ENCODE measurements at regions not wholly inside any gene's neighbourhood (a gene's known extent, or its start where the extent isn't known, plus 50 kb on each side); places are given as distances from the start of the nearest gene placed in this dataset.

DNA sequence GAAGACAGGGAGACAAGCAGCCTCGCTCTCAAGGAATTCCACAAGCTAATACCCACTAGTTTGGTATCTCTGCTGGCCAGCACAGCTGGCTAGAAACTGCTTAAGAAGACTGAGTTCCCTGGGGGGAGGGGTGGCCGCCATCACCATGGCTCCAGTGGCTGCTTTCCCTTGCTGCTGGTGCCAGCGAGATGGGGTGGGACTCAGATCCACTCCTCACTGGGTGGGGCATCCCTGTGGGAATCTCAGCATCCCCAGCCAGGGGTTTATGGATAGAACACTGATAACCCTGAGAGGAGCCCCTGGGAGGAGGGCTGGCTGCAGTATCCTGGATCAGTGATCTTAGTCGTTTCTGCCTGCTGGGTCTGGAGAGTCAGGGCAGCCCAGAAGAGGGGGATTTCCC lies 170.6 kb upstream of the MDGA2 start:
- Histone ChIP-seq H3K9ac (ENCODE audit: insufficient read depth, low read length, poor library complexity, severe bottlenecking) (no peak overlapping the region), H4K20me1 (ENCODE audit: insufficient read depth, low read length) (no peaks in the 10 kb centered on the region), H2AFZ (ENCODE audit: insufficient read depth, low read depth, low read length, poor library complexity, severe bottlenecking) (no peak overlapping the region), H3K27ac (ENCODE audit: low read depth in 1 of 2, low read length in 2 of 2) (no peak overlapping the region), H3K36me3 (replicated peaks in 1 of 2; ENCODE audit: control insufficient read depth in 1 of 2, insufficient read depth in 2 of 2, low read length in 2 of 2) (no peaks in the 10 kb centered on the region), H3K4me3 (replicated peaks in 1 of 3; ENCODE audit: low read depth in 2 of 3, low read length in 3 of 3) (no peak overlapping the region), H3K27me3 (ENCODE audit: control insufficient read depth in 2 of 2, insufficient read depth in 2 of 2, low read length in 2 of 2) (no peaks in the 10 kb centered on the region), H3K4me1 (ENCODE audit: control insufficient read depth in 1 of 2, insufficient read depth in 2 of 2, low read length in 2 of 2) (no peaks in the 10 kb centered on the region), H3K9me3 (replicated peaks in 1 of 2; ENCODE audit: control insufficient read depth in 1 of 2, insufficient read depth in 1 of 2, low read length in 2 of 2) (peaks cover 7 to 12% of the 10 kb centered on the region in 2 donors), H3K4me2 (replicated peaks; ENCODE audit: extremely low read depth, low read length, poor library complexity, severe bottlenecking) (no peak overlapping the region), H3K79me2 (ENCODE audit: insufficient read depth, low read length) (no peaks in the 10 kb centered on the region)
- Mint-ChIP-seq H3K27ac (no peak overlapping the region), H3K4me3 (no peak overlapping the region), H3K9me3 (peaks cover 2 to 20% (median 8%) of the 10 kb centered on the region in 7 donors), H3K27me3 (ENCODE audit: low read depth in 3 of 3) (no peaks in the 10 kb centered on the region), H3K36me3 (no peaks in the 10 kb centered on the region), H3K4me1 (no peaks in the 10 kb centered on the region)
- intact Hi-C loops (cut with micrococcal nuclease): no loop called here
- DNase-seq: no peak
- TF ChIP-seq, protein P1, sequence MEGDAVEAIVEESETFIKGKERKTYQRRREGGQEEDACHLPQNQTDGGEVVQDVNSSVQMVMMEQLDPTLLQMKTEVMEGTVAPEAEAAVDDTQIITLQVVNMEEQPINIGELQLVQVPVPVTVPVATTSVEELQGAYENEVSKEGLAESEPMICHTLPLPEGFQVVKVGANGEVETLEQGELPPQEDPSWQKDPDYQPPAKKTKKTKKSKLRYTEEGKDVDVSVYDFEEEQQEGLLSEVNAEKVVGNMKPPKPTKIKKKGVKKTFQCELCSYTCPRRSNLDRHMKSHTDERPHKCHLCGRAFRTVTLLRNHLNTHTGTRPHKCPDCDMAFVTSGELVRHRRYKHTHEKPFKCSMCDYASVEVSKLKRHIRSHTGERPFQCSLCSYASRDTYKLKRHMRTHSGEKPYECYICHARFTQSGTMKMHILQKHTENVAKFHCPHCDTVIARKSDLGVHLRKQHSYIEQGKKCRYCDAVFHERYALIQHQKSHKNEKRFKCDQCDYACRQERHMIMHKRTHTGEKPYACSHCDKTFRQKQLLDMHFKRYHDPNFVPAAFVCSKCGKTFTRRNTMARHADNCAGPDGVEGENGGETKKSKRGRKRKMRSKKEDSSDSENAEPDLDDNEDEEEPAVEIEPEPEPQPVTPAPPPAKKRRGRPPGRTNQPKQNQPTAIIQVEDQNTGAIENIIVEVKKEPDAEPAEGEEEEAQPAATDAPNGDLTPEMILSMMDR (IDR thresholded peaks at IDR 0.05): no peak
- 89% methylated on average over 3 of the region's 4 CpGs for WGBS (ENCODE audit: insufficient coverage)

DNA sequence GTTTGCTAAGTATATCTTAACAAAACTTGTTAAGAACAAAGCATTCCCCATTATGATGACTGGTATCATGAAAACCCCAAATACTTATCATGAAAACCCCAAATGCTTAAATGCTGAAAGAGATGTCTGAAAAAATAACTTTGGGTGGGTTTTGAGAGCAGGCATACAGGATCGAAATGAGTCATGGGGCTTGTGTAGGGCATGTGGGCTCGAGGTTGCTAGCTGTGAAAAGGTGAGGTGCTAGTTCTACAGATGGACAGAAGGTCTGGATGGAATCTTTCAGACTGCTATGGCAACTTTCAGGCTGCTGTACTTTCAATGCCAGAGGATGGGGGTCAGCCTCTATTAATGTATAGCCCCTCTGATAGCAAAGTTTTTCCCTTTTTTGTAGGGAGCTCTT lies 167.8 kb upstream of the MDGA2 start:
- intact Hi-C loops (cut with micrococcal nuclease): no loop called here
- Histone ChIP-seq H3K9ac (ENCODE audit: insufficient read depth, low read length, poor library complexity, severe bottlenecking) (no peak overlapping the region), H3K9me3 (replicated peaks in 1 of 2; ENCODE audit: control insufficient read depth in 1 of 2, insufficient read depth in 1 of 2, low read length in 2 of 2) (peaks cover 7 to 12% of the 10 kb centered on the region in 2 donors), H3K4me2 (replicated peaks; ENCODE audit: extremely low read depth, low read length, poor library complexity, severe bottlenecking) (no peak overlapping the region), H3K4me1 (ENCODE audit: control insufficient read depth in 1 of 2, insufficient read depth in 2 of 2, low read length in 2 of 2) (no peaks in the 10 kb centered on the region), H3K36me3 (replicated peaks in 1 of 2; ENCODE audit: control insufficient read depth in 1 of 2, insufficient read depth in 2 of 2, low read length in 2 of 2) (no peaks in the 10 kb centered on the region), H3K79me2 (ENCODE audit: insufficient read depth, low read length) (no peaks in the 10 kb centered on the region), H3K4me3 (replicated peaks in 1 of 3; ENCODE audit: low read depth in 2 of 3, low read length in 3 of 3) (no peak overlapping the region), H3K27me3 (ENCODE audit: control insufficient read depth in 2 of 2, insufficient read depth in 2 of 2, low read length in 2 of 2) (no peaks in the 10 kb centered on the region), H4K20me1 (ENCODE audit: insufficient read depth, low read length) (no peaks in the 10 kb centered on the region), H3K27ac (ENCODE audit: low read depth in 1 of 2, low read length in 2 of 2) (no peak overlapping the region), H2AFZ (ENCODE audit: insufficient read depth, low read depth, low read length, poor library complexity, severe bottlenecking) (no peak overlapping the region)
- no peak for DNase-seq
- H3K9me3 Mint-ChIP-seq: peaks cover 2 to 22% (median 8%) of the 10 kb centered on the region in 7 donors
- TF ChIP-seq, protein P1 (IDR thresholded peaks at IDR 0.05): no peak
- no peaks in the 10 kb centered on the region for H3K27me3 Mint-ChIP-seq (ENCODE audit: low read depth in 3 of 3)
- no peak overlapping the region for H3K27ac Mint-ChIP-seq
- WGBS (ENCODE audit: insufficient coverage): 50% methylated on average over 2 of the region's 2 CpGs
- no peaks in the 10 kb centered on the region for H3K4me1 Mint-ChIP-seq
- no peak overlapping the region for H3K4me3 Mint-ChIP-seq
- H3K36me3 Mint-ChIP-seq: no peaks in the 10 kb centered on the region
